Caco-2 (cell line): ENCODE measurements at regions not wholly inside any gene's neighbourhood (a gene's known extent, or its start where the extent isn't known, plus 50 kb on each side); places are given as distances from the start of the nearest gene placed in this dataset.
"Not testable (repeated sequence)": the region's sequence is repeated elsewhere in the genome, so short reads cannot be mapped to it uniquely, and the experiment has no call there.

Experiments used
- BruUV-seq: library from RNA; stranded (reverse); fragments of 400-500 nt; replicated peaks from 2 replicates; lab custom pipeline; 2021; lab: Mats Ljungman, UMichigan
- CTCF ChIA-PET: fragments of 300-600 bp; sonication (Branson Sonifier 250); formaldehyde crosslinking; loops from one replicate; lab custom pipeline; 2022; ENCODE audit warnings: antibody characterized with exemption; lab: Charles Lee
- POLR2A ChIA-PET: fragments of 300-600 bp; sonication (Branson Sonifier 250); formaldehyde crosslinking; loops from one replicate; lab custom pipeline; 2022; ENCODE audit warnings: antibody characterized with exemption; lab: Charles Lee
- DNase-seq, 2 experiments: peaks; one replicate each; pipeline versions ENCODE4 v3.0.0 to v3.0.0-alpha.2; 2020 to 2022
- H3K27me3 ChIP-seq: replicated peaks from 2 replicates; pipeline ENCODE4 v1.6.0; 2011; ENCODE audit warnings: low read length; ENCODE audit not compliant: control insufficient read depth, insufficient read depth
- H3K36me3 ChIP-seq: 2 replicates; pipeline ENCODE4 v1.5.1; 2011; ENCODE audit warnings: low read length; ENCODE audit not compliant: control insufficient read depth, insufficient read depth
- H3K4me1 ChIP-seq: fragments of 250-450 bp; sonication (Bioruptor Pico); 2 replicates; pipeline ENCODE4 v1.5.1; 2020; ENCODE audit warnings: mild to moderate bottlenecking
- H3K4me3 ChIP-seq: 2 replicates; pipeline ENCODE4 v1.5.1; 2011; ENCODE audit warnings: low read depth, mild to moderate bottlenecking, control low read depth, low read length
- H3K9me3 ChIP-seq: fragments of 250-450 bp; sonication (Bioruptor Pico); 2 replicates; pipeline ENCODE4 v1.5.1; 2020; ENCODE audit warnings: mild to moderate bottlenecking, moderate library complexity
- H3K27ac Mint-ChIP-seq: one replicate; pipeline ENCODE4 v1.8.0; 2022; ENCODE audit warnings: mixed read lengths; ENCODE audit not compliant: unreplicated experiment
- H3K27me3 Mint-ChIP-seq: one replicate; pipeline ENCODE4 v1.8.0; 2022; ENCODE audit warnings: mixed read lengths; ENCODE audit not compliant: insufficient read depth, unreplicated experiment
- H3K36me3 Mint-ChIP-seq: one replicate; pipeline ENCODE4 v1.8.0; 2022; ENCODE audit warnings: mild to moderate bottlenecking, mixed read lengths; ENCODE audit not compliant: insufficient read depth, unreplicated experiment
- H3K4me1 Mint-ChIP-seq: one replicate; pipeline ENCODE4 v1.8.0; 2022; ENCODE audit warnings: low read depth, mixed read lengths; ENCODE audit not compliant: unreplicated experiment
- H3K4me3 Mint-ChIP-seq: one replicate; pipeline ENCODE4 v1.8.0; 2022; ENCODE audit warnings: mild to moderate bottlenecking, moderate library complexity, mixed read lengths; ENCODE audit not compliant: unreplicated experiment
- H3K9me3 Mint-ChIP-seq: one replicate; pipeline ENCODE4 v1.8.0; 2022; ENCODE audit warnings: mixed read lengths; ENCODE audit not compliant: unreplicated experiment
- intact Hi-C: fragments of 100-400 bp; cut with micrococcal nuclease; formaldehyde crosslinking; loops from one replicate; pipeline ENCODE4 v1.10.0; 2022; ENCODE audit not compliant: unreplicated experiment
- TF ChIP-seq, protein P1 (sequence below), 2 experiments: fragments of 200-600 bp in 1 of 2; IDR thresholded peaks; 1 replicate in 1 of 2; 2 replicates in 1 of 2; pipeline versions ENCODE4 v1.5.1 to v1.8.0; 2011 to 2022; ENCODE audit warnings: antibody characterized with exemption in 1 of 2, control low read depth in 1 of 2, inconsistent platforms in 1 of 2, low read depth in 1 of 2, low read length in 1 of 2, mild to moderate bottlenecking in 1 of 2, moderate library complexity in 1 of 2; ENCODE audit not compliant: insufficient read depth in 1 of 2, severe bottlenecking in 1 of 2, unreplicated experiment in 1 of 2

DNA sequence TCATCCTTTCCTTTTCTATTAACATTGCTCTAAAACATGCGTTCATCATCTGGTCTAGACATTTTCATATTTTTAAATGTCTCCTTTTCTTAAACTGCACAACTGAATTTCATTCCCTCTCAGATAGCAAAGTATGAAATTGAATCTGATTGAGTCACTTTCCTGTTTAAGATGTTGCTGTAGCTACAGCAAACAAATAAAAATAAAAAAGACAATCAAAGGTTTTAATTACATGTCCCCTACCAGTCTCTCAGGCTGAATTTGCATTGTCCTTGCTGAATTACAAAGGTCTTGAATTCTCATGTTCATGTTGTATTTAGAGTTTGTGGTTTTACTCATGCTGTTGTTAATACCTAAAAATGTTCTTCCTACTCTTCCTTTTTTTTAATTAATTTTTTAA, 537.9 kb upstream of the LRATD1 start:
- CTCF ChIA-PET = no interaction called here
- DNase-seq = no peak

DNA sequence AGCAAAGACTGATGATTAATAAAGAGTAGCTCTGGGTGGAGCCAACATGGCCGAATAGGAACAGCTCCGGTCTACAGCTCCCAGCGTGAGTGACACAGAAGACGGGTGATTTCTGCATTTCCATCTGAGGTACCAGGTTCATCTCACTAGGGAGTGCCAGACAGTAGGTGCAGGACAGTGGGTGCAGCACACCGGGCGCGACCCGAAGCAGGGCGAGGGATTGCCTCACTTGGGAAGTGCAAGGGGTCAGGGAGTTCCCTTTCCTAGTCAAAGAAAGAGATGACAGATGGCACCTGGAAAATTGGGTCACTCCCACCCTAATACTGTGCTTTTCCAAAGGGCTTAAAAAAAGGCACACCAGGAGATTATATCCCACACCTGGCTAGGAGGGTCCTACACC, 533.4 kb upstream of the LRATD1 start:
- H3K4me3 Mint-ChIP-seq, BruUV-seq, intact Hi-C loops: not testable (repeated sequence)

More for the DNA sequence above, 537.9 kb upstream of the LRATD1 start:
- Histone ChIP-seq H3K27me3 (no peaks in the 10 kb centered on the region), H3K4me1 (no peaks in the 10 kb centered on the region), H3K36me3 (no peaks in the 10 kb centered on the region), H3K9me3 (no peaks in the 10 kb centered on the region), H3K4me3 (no peak overlapping the region)
- no peaks in the 10 kb centered on the region for H3K9me3 Mint-ChIP-seq
- intact Hi-C loops = no loop called here
- TF ChIP-seq, protein P1, sequence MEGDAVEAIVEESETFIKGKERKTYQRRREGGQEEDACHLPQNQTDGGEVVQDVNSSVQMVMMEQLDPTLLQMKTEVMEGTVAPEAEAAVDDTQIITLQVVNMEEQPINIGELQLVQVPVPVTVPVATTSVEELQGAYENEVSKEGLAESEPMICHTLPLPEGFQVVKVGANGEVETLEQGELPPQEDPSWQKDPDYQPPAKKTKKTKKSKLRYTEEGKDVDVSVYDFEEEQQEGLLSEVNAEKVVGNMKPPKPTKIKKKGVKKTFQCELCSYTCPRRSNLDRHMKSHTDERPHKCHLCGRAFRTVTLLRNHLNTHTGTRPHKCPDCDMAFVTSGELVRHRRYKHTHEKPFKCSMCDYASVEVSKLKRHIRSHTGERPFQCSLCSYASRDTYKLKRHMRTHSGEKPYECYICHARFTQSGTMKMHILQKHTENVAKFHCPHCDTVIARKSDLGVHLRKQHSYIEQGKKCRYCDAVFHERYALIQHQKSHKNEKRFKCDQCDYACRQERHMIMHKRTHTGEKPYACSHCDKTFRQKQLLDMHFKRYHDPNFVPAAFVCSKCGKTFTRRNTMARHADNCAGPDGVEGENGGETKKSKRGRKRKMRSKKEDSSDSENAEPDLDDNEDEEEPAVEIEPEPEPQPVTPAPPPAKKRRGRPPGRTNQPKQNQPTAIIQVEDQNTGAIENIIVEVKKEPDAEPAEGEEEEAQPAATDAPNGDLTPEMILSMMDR (IDR thresholded peaks at IDR 0.05; ENCODE audit: insufficient read depth in 1 of 2, low read depth in 1 of 2, low read length in 1 of 2, severe bottlenecking in 1 of 2, unreplicated experiment in 1 of 2) = no peak
- no peaks in the 10 kb centered on the region for H3K36me3 Mint-ChIP-seq
- H3K4me1 Mint-ChIP-seq = no peaks in the 10 kb centered on the region
- H3K4me3 Mint-ChIP-seq = no peak overlapping the region
- H3K27me3 Mint-ChIP-seq = no peaks in the 10 kb centered on the region
- POLR2A ChIA-PET = no interaction called here
- no TSS peak for BruUV-seq
- no peak overlapping the region for H3K27ac Mint-ChIP-seq

DNA sequence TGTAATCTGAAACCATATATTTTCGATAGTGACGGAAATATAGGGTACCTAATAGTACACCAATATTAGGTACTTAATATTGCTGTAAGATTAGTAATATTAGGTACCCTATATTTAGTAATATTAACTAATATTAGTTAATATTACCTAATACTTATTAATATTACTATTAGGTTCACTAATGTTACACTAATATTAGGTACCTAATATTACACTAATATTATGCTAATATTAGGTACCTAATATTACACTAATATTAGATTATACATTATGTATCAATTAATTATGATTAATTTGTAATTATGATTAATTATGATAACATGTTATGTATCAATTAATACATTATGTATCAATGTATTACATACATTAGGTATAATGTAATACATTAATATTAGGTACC, 518.2 kb upstream of the LRATD1 start:
- BruUV-seq = no TSS peak

More for the DNA sequence above, 533.4 kb upstream of the LRATD1 start:
- DNase-seq, H3K36me3 Mint-ChIP-seq, H3K4me1 Mint-ChIP-seq, H3K9me3 ChIP-seq, H3K4me1 ChIP-seq, H3K27ac Mint-ChIP-seq, H3K9me3 Mint-ChIP-seq, H3K27me3 Mint-ChIP-seq, POLR2A ChIA-PET, H3K27me3 ChIP-seq, CTCF ChIA-PET, H3K36me3 ChIP-seq, H3K4me3 ChIP-seq: not testable (repeated sequence)

More for the DNA sequence above, 518.2 kb upstream of the LRATD1 start:
- no peaks in the 10 kb centered on the region for H3K27me3 Mint-ChIP-seq
- Histone ChIP-seq H3K9me3 (no peaks in the 10 kb centered on the region), H3K4me1 (no peaks in the 10 kb centered on the region), H3K4me3 (no peak overlapping the region), H3K27me3 (no peaks in the 10 kb centered on the region), H3K36me3 (no peaks in the 10 kb centered on the region)
- POLR2A ChIA-PET = no interaction called here
- DNase-seq = no peak
- H3K4me1 Mint-ChIP-seq = no peaks in the 10 kb centered on the region
- intact Hi-C loops = no loop called here
- TF ChIP-seq, protein P1 (IDR thresholded peaks at IDR 0.05; ENCODE audit: insufficient read depth in 1 of 2, low read depth in 1 of 2, low read length in 1 of 2, severe bottlenecking in 1 of 2, unreplicated experiment in 1 of 2) = no peak
- H3K9me3 Mint-ChIP-seq = no peaks in the 10 kb centered on the region
- H3K27ac Mint-ChIP-seq = no peak overlapping the region
- H3K4me3 Mint-ChIP-seq = no peak overlapping the region
- no peaks in the 10 kb centered on the region for H3K36me3 Mint-ChIP-seq
- CTCF ChIA-PET = no interaction called here
